Fibroblast of lung (primary cell): ENCODE measurements at regions not wholly inside any gene's neighbourhood (a gene's known extent, or its start where the extent isn't known, plus 50 kb on each side); places are given as distances from the start of the nearest gene placed in this dataset.
A peak's percentile ranks its signal among the peaks of the same experiment; 100 is the strongest.

Experiments used
- DNase-seq, 2 donors: peaks; one replicate each; pipeline versions ENCODE4 v3.0.0 to v3.0.0-alpha.2; 2010; ENCODE audit warnings: low read depth in 2 of 2
- H2AFZ ChIP-seq: 2 replicates; pipeline ENCODE4 v1.5.1; 2012; ENCODE audit warnings: low read length, control low read depth, inconsistent platforms
- H3K27ac ChIP-seq: 2 replicates; pipeline ENCODE4 v1.5.1; 2011; ENCODE audit warnings: low read length, control low read depth; ENCODE audit not compliant: insufficient read depth
- H3K27me3 ChIP-seq: 2 replicates; pipeline ENCODE4 v1.5.1; 2011; ENCODE audit warnings: mild to moderate bottlenecking, low read length; ENCODE audit not compliant: control insufficient read depth, insufficient read depth
- H3K36me3 ChIP-seq: 2 replicates; pipeline ENCODE4 v1.5.1; 2011; ENCODE audit warnings: low read length; ENCODE audit not compliant: control insufficient read depth, insufficient read depth
- H3K4me1 ChIP-seq: 2 replicates; pipeline ENCODE4 v1.5.1; 2011; ENCODE audit warnings: low read length; ENCODE audit not compliant: control insufficient read depth, insufficient read depth; ENCODE audit errors: extremely low read depth
- H3K4me2 ChIP-seq: 2 replicates; pipeline ENCODE4 v1.5.1; 2011; ENCODE audit warnings: low read length, control low read depth; ENCODE audit not compliant: insufficient read depth; ENCODE audit errors: extremely low read depth
- H3K4me3 ChIP-seq, 4 experiments: fragments of 200-600 bp in 1 of 4; sonication (generic) in 1 of 4; replicated peaks in 1 of 4; 2 replicates each; pipeline ENCODE4 v1.5.1; 2011 to 2016; ENCODE audit warnings: low read length in 4 of 4, low read depth in 3 of 4, mild to moderate bottlenecking in 3 of 4, control low read depth in 2 of 4, inconsistent platforms in 1 of 4, mixed read lengths in 1 of 4; ENCODE audit not compliant: insufficient read depth in 1 of 4; ENCODE audit errors: control extremely low read depth in 1 of 4
- H3K79me2 ChIP-seq: 2 replicates; pipeline ENCODE4 v1.5.1; 2012; ENCODE audit warnings: mild to moderate bottlenecking, low read length, inconsistent platforms; ENCODE audit not compliant: control insufficient read depth, insufficient read depth
- H3K9ac ChIP-seq: 2 replicates; pipeline ENCODE4 v1.5.1; 2011; ENCODE audit warnings: mild to moderate bottlenecking, low read length, control low read depth; ENCODE audit not compliant: insufficient read depth
- H3K9me3 ChIP-seq: 2 replicates; pipeline ENCODE4 v1.5.1; 2012; ENCODE audit warnings: low read depth, low read length; ENCODE audit not compliant: control insufficient read depth, insufficient read depth
- H4K20me1 ChIP-seq: 2 replicates; pipeline ENCODE4 v1.5.1; 2011; ENCODE audit warnings: low read length; ENCODE audit not compliant: control insufficient read depth, insufficient read depth; ENCODE audit errors: extremely low read depth
- EZH2 ChIP-seq: IDR thresholded peaks from 2 replicates; pipeline ENCODE4 v1.5.1; 2012; ENCODE audit warnings: low read length, control low read depth, mild to moderate bottlenecking; ENCODE audit errors: missing control alignments
- TF ChIP-seq, protein P1 (sequence below), 2 donors: IDR thresholded peaks in 1 of 2; conservative IDR thresholded peaks in 1 of 2; 1 replicate in 1 of 2; 2 replicates in 1 of 2; pipeline ENCODE4 v1.5.1; 2011 to 2012; ENCODE audit warnings: low read length in 2 of 2, control low read depth in 1 of 2, inconsistent platforms in 1 of 2, low read depth in 1 of 2, mild to moderate bottlenecking in 1 of 2

- Histone ChIP-seq H3K4me3 (no peak overlapping the region), H3K79me2 (no peaks in the 10 kb centered on the region), H4K20me1 (no peaks in the 10 kb centered on the region), H3K36me3 (no peaks in the 10 kb centered on the region), H3K4me1 (no peaks in the 10 kb centered on the region), H3K27ac (no peak overlapping the region), H3K9me3 (no peaks in the 10 kb centered on the region), H3K27me3 (no peaks in the 10 kb centered on the region), H3K9ac (no peak overlapping the region), H3K4me2 (no peak overlapping the region), H2AFZ (no peak overlapping the region)
- no peak for DNase-seq
- no peak for TF ChIP-seq EZH2
Measured at GRCh38 chr4:104848597-104849225, 298.0 kb upstream of the TET2 start.

- no peak overlapping the region for H3K9ac ChIP-seq
- no peak overlapping the region for H3K27ac ChIP-seq
- no peak overlapping the region for H3K4me2 ChIP-seq
- H3K4me3 ChIP-seq = no peak overlapping the region
- no peaks in the 10 kb centered on the region for H4K20me1 ChIP-seq
- no peaks in the 10 kb centered on the region for H3K79me2 ChIP-seq
- H2AFZ ChIP-seq = no peak overlapping the region
- DNase-seq = peak; percentile 3 to 5
- TF ChIP-seq, protein P1, sequence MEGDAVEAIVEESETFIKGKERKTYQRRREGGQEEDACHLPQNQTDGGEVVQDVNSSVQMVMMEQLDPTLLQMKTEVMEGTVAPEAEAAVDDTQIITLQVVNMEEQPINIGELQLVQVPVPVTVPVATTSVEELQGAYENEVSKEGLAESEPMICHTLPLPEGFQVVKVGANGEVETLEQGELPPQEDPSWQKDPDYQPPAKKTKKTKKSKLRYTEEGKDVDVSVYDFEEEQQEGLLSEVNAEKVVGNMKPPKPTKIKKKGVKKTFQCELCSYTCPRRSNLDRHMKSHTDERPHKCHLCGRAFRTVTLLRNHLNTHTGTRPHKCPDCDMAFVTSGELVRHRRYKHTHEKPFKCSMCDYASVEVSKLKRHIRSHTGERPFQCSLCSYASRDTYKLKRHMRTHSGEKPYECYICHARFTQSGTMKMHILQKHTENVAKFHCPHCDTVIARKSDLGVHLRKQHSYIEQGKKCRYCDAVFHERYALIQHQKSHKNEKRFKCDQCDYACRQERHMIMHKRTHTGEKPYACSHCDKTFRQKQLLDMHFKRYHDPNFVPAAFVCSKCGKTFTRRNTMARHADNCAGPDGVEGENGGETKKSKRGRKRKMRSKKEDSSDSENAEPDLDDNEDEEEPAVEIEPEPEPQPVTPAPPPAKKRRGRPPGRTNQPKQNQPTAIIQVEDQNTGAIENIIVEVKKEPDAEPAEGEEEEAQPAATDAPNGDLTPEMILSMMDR (conservative IDR thresholded peaks at IDR 0.05 in 1 of 2, IDR thresholded peaks at IDR 0.05 in 1 of 2; ENCODE audit: low read depth in 1 of 2, low read length in 2 of 2) = no peak
- no peak for TF ChIP-seq EZH2
- no peaks in the 10 kb centered on the region for H3K36me3 ChIP-seq
- H3K4me1 ChIP-seq = no peaks in the 10 kb centered on the region
- H3K27me3 ChIP-seq = no peaks in the 10 kb centered on the region
- H3K9me3 ChIP-seq = no peaks in the 10 kb centered on the region
Measured at GRCh38 chr4:104859601-104860237, 287.0 kb upstream of the TET2 start.

DNA sequence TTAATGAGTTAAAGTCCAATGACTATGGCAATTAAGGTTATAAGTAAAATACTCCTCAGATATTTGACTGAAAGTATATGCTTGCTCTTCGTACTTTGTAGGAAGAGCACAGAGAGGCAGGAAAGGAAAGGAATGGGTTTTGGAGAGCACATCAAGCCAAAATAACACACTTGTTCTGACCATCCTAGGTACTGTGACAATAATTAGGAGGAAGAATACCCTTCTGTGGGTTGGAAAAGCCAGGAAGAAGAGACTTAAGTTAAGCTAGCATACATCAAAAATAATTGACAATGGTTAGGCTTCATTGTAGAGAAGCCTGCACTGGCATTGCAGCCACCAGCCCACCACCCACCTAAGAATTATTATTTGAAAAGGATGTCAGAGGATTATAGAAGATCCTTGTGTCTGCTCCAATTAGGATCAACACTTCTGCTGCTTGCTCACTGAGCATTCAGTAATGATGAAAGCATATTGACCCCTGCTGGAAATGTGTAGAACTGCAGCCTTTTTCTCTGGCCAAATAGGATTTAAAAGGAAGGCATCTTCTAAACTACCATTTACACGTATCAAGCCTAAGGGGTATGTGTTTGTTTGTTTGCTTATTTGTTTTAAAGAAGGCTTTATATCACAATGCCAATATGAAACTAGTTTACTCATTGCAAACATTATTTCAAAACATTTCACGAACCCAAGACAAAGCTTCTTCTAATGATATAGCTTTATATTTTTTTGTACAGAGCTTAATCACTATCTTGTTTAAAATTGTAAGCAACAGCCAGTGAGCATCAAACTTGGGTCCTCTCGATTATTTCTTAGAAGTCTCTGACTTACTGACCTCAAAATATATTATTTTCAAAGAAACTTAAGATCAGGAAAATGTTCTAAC is 286.2 kb upstream of the TET2 start:
- Histone ChIP-seq H3K4me3 (no peak overlapping the region), H3K4me1 (no peaks in the 10 kb centered on the region), H3K4me2 (no peak overlapping the region), H3K9me3 (no peaks in the 10 kb centered on the region), H3K27ac (no peak overlapping the region), H3K9ac (no peak overlapping the region), H4K20me1 (no peaks in the 10 kb centered on the region), H3K36me3 (no peaks in the 10 kb centered on the region), H3K27me3 (no peaks in the 10 kb centered on the region), H3K79me2 (no peaks in the 10 kb centered on the region), H2AFZ (no peak overlapping the region)
- peak; percentile 59 to 85 for DNase-seq
- no peak for TF ChIP-seq EZH2
- TF ChIP-seq, protein P1 (conservative IDR thresholded peaks at IDR 0.05 in 1 of 2, IDR thresholded peaks at IDR 0.05 in 1 of 2; ENCODE audit: low read depth in 1 of 2, low read length in 2 of 2) = peak; percentile 86 to 92
